ENCODE measurements at regions not wholly inside any gene's neighbourhood (a gene's known extent, or its start where the extent isn't known, plus 50 kb on each side); places are given as distances from the start of the nearest gene placed in this dataset.

DNA sequence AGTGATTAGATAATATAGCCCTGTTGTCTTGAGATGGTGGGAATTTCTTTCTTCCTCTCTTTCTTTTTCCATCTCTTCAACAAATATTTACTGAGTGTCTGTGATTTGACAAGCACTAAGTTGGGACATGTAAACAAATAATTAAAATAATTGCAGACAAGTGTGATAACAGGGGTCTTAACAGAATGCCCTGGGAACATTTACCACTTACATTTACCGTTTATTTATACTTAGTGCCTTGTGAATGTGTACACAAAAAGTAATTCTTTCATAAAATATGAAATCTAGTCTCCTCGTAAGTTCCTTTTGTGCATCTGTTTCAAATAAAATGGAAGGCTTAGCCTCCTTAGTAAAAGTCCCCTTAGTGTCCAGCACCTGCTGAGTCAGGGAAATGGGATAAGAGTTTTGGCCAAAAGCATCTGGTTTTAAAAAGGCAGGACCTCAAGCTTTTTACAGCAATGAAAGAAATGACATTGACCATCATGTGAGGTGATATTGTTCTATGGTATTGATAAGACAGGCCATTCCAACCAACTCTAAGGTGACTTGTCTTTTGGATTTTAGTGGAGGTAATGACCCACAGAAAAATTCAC is 188.2 kb downstream of the HS3ST3B1 start:
- TF ChIP-seq, protein P1, sequence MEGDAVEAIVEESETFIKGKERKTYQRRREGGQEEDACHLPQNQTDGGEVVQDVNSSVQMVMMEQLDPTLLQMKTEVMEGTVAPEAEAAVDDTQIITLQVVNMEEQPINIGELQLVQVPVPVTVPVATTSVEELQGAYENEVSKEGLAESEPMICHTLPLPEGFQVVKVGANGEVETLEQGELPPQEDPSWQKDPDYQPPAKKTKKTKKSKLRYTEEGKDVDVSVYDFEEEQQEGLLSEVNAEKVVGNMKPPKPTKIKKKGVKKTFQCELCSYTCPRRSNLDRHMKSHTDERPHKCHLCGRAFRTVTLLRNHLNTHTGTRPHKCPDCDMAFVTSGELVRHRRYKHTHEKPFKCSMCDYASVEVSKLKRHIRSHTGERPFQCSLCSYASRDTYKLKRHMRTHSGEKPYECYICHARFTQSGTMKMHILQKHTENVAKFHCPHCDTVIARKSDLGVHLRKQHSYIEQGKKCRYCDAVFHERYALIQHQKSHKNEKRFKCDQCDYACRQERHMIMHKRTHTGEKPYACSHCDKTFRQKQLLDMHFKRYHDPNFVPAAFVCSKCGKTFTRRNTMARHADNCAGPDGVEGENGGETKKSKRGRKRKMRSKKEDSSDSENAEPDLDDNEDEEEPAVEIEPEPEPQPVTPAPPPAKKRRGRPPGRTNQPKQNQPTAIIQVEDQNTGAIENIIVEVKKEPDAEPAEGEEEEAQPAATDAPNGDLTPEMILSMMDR (IDR thresholded peaks at IDR 0.05) = no peak
- no peak for TF ChIP-seq POLR2A (IDR thresholded peaks at IDR 0.05)

All from Peyer's patch (tissue), 4 donors.